ENCODE measurements at regions not wholly inside any gene's neighbourhood (a gene's known extent, or its start where the extent isn't known, plus 50 kb on each side); places are given as distances from the start of the nearest gene placed in this dataset.

DNA sequence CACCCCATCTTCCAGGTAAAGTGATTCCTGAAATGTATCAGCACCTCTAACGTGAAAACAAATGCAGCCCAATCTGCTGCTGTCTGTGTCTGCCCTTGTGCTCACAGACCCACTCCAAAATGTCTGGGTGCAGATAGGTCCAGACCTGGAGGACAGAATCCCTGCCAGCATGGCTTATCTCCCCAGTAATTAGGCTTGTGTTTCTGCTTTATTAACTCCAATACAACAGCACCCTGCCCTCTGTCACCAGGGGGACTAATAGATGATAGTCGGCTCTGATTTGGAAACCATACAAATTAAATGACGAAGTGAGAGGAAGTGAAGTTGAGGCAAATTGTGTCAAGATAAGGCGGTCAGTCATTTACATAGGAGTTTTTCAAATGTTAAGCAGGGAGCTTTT lies 608.3 kb upstream of the SALL1 start:
- Histone ChIP-seq H3K9me3 (no peaks in the 10 kb centered on the region), H3K36me3 (no peaks in the 10 kb centered on the region), H3K4me3 (no peak overlapping the region), H3K27me3 (peaks cover 5% of the 10 kb centered on the region; the same call in 1 of the 2 replicates)
- no peak for DNase-seq

DNA sequence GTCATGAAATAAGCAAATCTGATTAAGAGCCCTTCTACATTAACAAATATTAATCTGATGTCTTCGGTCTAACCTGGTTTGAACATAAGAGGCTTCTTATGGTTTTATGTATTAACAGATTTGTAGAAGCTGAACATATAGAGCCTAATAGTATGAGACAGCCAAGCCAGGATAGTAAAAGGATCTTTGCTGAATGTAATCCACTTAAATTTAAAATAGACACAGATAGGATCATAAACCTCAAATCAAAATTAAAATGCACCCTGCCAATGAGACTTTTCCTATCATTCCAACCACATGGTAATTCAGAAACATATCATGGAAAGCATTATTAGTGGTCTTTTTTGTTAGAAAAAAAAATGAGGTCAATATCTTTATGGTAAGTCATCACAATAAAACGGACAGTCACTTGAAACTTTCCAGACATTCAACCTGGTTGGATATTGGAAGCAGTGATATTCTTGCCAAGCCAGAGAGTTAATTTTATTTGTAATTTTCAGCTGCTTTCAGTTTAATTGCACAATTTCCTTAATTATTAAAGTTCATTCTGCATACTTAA lies 606.9 kb upstream of the SALL1 start:
- Histone ChIP-seq H3K36me3 (no peaks in the 10 kb centered on the region), H3K27me3 (peaks cover 5% of the 10 kb centered on the region; the same call in 1 of the 2 replicates)

DNA sequence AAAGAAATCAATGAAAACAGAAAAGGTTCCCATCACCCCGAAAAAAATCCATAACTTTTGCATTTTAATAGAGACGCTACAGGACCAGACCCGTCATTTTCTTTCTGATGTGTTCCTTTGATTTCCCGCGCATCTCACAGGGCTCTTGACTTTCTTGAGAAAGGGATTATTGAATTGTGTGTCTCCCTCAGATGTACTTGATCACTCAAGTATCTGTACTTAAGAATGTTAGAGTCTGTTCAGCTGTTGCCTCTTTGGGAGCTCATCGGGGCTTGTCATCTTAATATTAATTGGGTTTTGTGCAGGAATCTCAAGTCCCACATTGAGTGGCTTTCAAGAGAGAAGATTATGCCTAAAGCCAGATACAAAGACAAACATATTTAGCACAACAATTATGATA lies 606.4 kb upstream of the SALL1 start:
- H3K9me3 ChIP-seq: no peaks in the 10 kb centered on the region

More for the DNA sequence above, 606.9 kb upstream of the SALL1 start:
- no peak overlapping the region for H3K4me3 ChIP-seq
- H3K9me3 ChIP-seq: no peaks in the 10 kb centered on the region
- DNase-seq: no peak

DNA sequence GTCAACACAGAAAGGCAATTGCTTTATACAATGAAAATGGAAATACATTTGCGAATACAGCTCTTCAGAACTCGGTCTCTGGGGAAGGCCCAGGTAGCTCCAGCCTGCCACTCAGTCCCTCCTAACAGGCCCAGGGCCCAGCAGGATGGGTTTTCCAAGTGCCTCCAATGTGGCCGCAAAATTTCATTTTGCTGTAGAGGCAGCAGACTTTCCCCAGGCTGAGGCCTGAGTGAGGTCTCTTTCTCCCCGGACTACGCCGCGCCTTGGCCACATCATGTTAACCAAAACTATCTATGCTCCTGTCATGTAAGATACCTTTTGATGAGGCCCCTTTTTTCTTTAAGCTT lies 606.0 kb upstream of the SALL1 start:
- Histone ChIP-seq H3K36me3 (no peaks in the 10 kb centered on the region), H3K9me3 (no peaks in the 10 kb centered on the region), H3K4me3 (no peak overlapping the region), H3K27me3 (peaks cover 8% of the 10 kb centered on the region; the same call in 1 of the 2 replicates)
- DNase-seq: no peak

More for the DNA sequence above, 606.4 kb upstream of the SALL1 start:
- H3K27me3 ChIP-seq: peaks cover 8% of the 10 kb centered on the region; the same call in 1 of the 2 replicates
- no peak for DNase-seq
- H3K4me3 ChIP-seq: no peak overlapping the region
- H3K36me3 ChIP-seq: no peaks in the 10 kb centered on the region

DNA sequence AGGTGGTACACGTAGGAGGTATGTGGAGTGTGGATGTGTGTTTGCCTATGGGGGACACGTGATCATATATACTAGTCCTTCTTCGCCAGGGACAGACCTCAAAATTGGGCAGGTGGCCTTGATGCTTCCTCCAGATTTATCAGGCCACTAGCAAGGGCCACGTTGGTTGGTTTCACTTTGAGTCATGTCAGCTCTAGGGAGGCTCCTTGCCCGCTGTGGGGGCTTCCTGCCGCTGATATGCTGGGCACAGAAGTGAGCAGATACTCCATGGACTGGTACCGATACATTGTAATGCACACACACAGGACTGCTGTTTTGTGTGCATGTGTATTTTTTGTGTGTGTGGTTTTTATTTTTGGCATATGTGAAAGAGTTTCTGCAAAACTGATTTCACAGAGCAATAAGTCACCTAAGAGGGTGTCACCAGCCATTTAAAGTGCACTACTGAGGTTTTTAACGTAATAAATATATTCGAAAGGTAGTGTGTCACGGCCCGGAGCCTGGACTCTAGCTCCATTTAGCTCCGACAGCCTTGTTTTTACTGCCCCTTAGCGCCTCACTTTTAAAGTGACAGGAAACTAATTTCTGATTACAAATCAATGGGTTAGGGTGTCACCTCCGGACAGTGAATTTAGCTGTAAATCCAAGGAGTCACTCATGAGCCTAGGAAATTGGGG lies 605.5 kb upstream of the SALL1 start:
- no peak for DNase-seq
- H3K36me3 ChIP-seq: no peaks in the 10 kb centered on the region
- no peaks in the 10 kb centered on the region for H3K9me3 ChIP-seq
- no peak overlapping the region for H3K4me3 ChIP-seq
- peaks cover 8% of the 10 kb centered on the region; the same call in 1 of the 2 replicates for H3K27me3 ChIP-seq

DNA sequence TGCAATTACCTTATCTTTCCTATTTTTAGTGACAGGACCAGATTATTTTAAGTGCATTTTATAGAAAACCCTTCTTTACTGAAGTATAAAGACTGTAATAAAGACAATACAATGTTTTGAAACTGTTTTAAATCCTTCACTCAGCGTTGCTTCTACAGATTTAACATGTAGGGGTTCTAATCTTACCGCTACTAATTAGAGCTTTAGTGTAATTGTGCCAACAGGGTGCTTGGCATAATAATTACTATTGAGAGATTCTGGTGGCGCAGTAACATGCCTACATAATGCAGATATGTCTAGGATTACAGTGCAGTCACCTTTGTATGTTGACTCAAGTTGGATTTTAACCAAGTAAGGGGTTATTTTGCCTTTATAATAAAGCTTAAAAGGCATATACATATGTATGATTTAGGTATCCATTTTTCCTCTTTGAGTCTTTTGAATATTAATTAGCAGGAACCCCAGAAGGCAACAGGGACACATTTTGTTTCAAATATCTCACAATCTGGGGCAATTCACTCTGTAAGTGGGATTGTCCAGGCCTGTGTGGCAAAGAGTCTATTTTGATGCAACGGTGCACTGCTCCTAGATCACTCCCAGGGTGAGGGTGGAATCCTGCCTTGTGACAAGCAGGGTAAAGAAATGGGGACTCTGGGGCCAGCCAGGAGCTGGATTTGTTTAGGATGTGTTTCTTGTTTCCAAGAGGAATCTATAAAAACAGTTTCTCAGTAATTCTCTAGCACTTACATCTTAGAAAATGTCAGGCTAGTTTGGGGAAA lies 604.7 kb upstream of the SALL1 start:
- DNase-seq: no peak

DNA sequence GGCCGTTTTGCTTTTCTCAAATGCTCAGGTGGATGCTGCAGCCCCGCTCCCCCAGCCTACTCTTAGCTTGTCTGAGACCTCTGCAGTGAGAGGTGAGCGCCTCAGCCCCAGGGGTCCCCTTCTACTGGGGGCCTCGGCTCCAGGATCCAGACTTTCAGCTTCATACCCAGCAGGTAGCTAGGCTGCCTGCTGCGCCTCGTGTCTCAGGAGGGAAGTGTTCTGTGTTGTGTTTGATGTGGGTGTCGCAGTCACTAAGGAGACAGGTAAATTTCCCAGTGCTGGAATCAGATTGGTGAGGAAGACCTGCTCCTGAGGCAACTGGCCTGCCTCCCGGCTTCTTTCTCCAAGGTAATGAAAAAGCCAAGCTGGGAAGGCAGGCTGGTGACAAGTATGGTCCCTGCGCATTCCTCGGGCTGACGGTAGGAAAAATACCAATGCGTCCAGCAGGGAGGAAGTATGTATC lies 604.0 kb upstream of the SALL1 start:
- H3K36me3 ChIP-seq: no peaks in the 10 kb centered on the region
- no peak overlapping the region for H3K4me3 ChIP-seq
- no peaks in the 10 kb centered on the region for H3K9me3 ChIP-seq
- DNase-seq: no peak
- peaks cover 7% of the 10 kb centered on the region; the same call in 1 of the 2 replicates for H3K27me3 ChIP-seq

More for the DNA sequence above, 604.7 kb upstream of the SALL1 start:
- Histone ChIP-seq H3K36me3 (no peaks in the 10 kb centered on the region), H3K27me3 (peaks cover 8% of the 10 kb centered on the region; the same call in 1 of the 2 replicates), H3K9me3 (no peaks in the 10 kb centered on the region), H3K4me3 (no peak overlapping the region)

DNA sequence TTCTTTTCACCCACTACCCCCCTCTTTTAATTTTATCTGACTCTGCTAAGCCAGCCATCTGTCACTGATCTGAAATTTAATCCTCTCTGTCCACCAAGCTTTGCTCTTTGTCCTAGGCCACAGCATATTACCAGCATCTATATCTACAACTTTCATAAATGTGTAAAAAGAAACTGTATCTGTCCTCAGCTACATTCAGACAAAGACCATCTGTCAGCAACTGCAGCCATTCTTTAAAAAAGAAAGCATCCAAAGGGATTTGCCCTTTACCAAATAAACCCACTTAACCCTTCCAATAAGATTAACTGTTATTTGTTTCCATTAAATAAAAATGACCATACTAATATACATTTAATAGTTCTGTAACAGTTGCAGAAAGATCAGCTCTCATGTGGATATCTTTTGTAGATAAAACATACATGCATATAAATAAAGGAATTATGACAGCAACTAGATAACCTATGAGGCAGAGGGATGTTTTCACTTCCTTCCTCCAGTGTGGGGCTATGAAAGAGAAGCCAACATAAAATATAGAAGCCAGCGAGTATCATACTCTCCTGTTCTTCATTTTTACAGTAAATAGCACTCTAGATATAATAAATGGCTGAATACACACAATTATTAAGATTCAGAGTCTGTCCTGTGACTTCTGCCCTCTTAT lies 602.5 kb upstream of the SALL1 start:
- 0 out of 2 replicates have a peak, but pooled peaks cover 3% of the 10 kb centered on the region for H3K27me3 ChIP-seq
- no peaks in the 10 kb centered on the region for H3K36me3 ChIP-seq
- H3K9me3 ChIP-seq: no peaks in the 10 kb centered on the region
- no peak for DNase-seq
- no peak overlapping the region for H3K4me3 ChIP-seq

DNA sequence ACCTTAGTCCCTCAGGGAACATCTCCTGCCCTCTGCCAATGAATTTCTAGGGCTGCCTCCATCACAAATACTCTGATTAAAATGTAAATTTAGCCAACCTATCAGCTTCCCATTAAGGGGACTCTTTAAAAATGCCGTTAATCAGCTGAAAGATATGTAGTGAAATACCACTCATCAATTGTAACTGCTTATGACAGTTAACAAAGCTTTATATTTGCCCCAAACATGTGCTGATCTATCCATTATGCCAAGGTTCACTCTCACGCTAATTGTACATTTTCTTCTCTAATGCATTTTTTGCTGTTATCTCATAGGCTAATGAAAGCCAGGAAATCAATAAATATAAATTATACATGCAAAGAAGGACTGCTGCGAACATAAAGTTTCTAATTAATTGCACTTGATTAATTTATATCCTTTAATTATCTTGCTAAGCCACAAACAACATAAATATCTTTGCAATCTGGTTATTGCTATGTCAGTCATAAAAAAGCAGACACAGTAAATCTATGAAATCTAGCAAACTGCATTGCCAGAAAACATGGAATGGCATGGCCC lies 601.4 kb upstream of the SALL1 start:
- H3K4me3 ChIP-seq: no peak overlapping the region

DNA sequence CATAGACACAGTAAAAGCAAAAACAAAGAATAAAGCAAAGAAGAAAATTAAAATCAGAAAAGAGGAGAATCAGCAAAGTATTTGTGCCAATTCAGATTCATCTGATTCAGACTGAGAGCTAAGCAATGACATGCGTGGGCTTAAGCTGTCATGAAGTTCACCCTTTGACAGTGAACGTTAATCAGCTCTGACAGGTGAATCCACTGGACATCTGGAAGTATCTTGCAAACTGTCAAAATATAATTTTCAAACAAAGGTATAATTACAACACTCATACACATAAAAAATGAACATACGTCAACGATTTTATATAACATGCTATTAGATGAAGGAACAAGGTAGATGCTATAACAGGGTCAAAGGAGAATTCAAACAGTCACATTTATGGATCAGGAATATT lies 596.3 kb upstream of the SALL1 start:
- H3K27me3 ChIP-seq: no peaks in the 10 kb centered on the region; the same call in 1 of the 2 replicates
- no peaks in the 10 kb centered on the region; the same call in 1 of the 2 replicates for H3K9me3 ChIP-seq
- no peak for DNase-seq
- H3K4me3 ChIP-seq: no peak overlapping the region
- H3K36me3 ChIP-seq: no peaks in the 10 kb centered on the region

More for the DNA sequence above, 601.4 kb upstream of the SALL1 start:
- no peak for DNase-seq
- Histone ChIP-seq H3K9me3 (no peaks in the 10 kb centered on the region), H3K36me3 (no peaks in the 10 kb centered on the region), H3K27me3 (0 out of 2 replicates have a peak, but pooled peaks cover 3% of the 10 kb centered on the region)

DNA sequence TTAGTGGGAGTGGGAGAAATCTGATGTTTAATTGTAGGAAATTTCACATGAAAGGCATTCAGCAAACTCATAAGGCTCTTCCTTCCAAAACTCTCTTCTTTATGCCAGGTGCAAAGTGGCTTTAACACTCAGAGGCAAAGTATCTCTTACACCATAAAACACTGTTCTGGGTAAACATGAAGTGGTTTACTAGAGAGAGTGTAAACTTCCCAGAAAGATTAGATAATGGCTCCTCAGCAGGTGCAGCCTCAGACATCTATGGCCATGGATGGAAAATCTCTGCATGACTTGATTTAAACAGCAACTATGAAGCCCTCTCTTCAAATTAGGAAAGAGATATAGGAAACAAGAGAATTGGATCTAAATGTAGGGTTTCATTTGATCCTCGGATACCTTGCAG lies 583.1 kb upstream of the SALL1 start:
- H3K4me3 ChIP-seq: no peak overlapping the region
- DNase-seq: no peak
- no peaks in the 10 kb centered on the region for H3K9me3 ChIP-seq
- no peaks in the 10 kb centered on the region for H3K36me3 ChIP-seq
- no peaks in the 10 kb centered on the region for H3K27me3 ChIP-seq

DNA sequence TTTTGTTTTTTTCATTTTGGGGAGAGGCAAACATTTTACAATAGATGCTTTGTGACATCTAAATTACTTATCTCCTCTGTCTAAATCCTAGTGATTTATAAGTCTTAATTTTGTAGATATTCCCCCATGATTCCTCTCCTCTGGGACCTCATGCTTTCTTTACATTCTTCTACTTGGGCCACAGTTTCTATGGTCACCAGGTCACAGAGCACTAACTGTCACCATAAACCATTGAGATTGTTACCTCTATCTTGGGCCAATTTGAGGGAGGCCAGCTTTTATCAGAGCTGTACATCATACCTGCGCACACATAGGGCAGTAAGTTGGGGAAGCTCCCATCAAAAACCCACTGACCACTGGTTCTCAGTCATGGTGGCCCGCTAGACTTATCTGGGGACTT lies 582.1 kb upstream of the SALL1 start:
- Histone ChIP-seq H3K4me3 (no peak overlapping the region), H3K36me3 (no peaks in the 10 kb centered on the region), H3K9me3 (no peaks in the 10 kb centered on the region), H3K27me3 (no peaks in the 10 kb centered on the region)
- no peak for DNase-seq

DNA sequence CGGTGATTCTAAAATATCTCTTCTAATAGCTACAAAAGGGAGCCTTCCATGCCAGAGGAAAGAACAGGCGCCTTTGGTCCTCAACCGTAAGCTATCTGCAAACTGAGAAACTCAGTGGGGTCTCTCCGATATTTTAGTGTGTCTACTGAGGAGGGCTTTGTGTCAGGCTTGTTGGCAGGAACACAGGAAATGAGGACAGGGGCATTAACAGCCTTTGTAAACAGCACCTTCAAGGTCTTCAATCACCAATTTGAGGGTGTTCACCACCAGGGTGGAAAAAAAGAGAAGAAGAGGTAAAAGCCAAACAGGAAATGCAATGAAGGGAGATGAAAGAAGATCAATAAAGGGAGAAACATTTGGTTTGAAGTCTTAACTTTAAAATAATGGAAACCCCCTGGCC lies 580.1 kb upstream of the SALL1 start:
- no peak for DNase-seq
- no peaks in the 10 kb centered on the region for H3K36me3 ChIP-seq
- no peaks in the 10 kb centered on the region for H3K9me3 ChIP-seq
- H3K4me3 ChIP-seq: no peak overlapping the region
- H3K27me3 ChIP-seq: no peaks in the 10 kb centered on the region

DNA sequence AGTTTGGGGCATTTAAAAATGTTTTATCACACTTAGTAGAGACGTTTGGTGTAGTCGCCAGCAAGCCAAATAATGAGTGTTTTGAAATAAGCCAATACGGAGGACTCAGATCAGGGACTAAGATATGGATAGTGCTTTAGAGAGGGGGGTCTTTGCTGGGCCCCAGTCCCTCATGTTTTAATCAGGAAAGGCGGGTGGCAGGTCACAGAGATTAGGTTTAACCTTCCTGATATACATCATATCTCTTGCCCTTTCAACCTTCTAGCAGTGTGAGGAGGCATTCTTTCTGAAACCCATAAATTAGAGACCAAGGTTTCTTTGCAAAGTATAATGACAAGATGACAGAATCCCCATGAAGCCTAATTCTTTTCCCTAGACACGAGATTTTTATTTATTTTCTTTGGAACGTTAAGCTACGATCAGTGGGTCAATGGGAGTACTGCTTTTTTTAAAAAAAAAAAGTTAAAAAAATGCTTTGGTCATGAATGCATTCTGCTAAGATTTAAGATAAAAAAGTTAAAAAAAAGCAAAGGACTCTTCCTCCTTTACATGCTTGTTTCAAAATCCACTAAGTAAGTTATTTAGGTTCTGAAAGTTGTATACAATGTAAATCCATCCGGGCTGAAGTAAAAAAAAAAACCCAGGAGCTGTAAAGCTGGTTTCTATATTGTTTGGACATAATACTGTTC lies 572.1 kb upstream of the SALL1 start:
- DNase-seq: no peak
- no peaks in the 10 kb centered on the region for H3K9me3 ChIP-seq
- no peak overlapping the region for H3K4me3 ChIP-seq
- no peaks in the 10 kb centered on the region for H3K27me3 ChIP-seq
- H3K36me3 ChIP-seq: no peaks in the 10 kb centered on the region

DNA sequence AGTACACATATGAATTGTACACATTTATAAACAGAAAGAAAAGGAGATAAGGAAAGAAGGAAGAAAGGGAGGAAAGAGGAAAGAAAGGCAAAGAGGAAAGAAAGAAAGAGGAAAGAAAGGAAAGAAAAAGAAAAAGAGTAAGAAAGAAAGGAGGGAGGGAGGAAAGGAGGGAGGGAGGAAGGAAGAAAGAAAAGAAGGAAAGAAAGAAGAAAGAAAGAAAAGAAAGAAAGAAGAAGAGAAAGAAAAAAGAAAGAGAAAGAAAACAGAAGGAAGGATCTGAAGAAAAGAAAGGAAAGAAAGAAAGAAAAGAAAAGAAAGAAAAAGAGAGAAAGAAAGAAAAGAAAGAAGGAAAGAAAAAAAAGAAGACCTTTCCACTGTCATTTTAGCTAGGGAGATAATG lies 571.4 kb upstream of the SALL1 start:
- Histone ChIP-seq H3K9me3 (no peaks in the 10 kb centered on the region), H3K27me3 (no peaks in the 10 kb centered on the region), H3K4me3 (no peak overlapping the region), H3K36me3 (no peaks in the 10 kb centered on the region)
- DNase-seq: no peak

DNA sequence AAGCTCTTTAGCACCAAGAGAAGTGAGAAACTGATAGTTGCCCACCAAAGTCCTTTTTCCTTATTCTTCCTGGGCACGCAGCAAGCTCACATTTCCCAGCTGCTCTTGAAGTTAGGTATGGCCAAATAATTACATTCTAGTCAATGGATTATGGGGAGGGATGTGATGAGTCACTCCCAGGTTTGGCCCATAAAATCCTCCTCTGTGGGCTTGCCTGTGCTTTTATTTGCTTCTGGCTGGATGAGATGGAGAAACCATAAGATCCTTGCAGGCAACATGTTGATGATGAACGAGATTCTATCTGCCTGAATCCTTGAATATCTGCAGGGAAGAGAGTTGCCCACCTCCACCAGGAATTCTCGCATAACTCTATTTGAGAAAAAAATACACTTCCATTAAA lies 568.3 kb upstream of the SALL1 start:
- DNase-seq: no peak
- Histone ChIP-seq H3K27me3 (no peaks in the 10 kb centered on the region), H3K9me3 (no peaks in the 10 kb centered on the region), H3K4me3 (no peak overlapping the region), H3K36me3 (no peaks in the 10 kb centered on the region)
